ENCODE measurements at regions not wholly inside any gene's neighbourhood (a gene's known extent, or its start where the extent isn't known, plus 50 kb on each side); places are given as distances from the start of the nearest gene placed in this dataset.

- no peak for DNase-seq
Observed at GRCh38 chr10:8577686-8578085, 523.2 kb downstream of the GATA3 start.

GRCh38 chr10:8581521-8582225 lies 527.2 kb downstream of the GATA3 start:
- DNase-seq = no peak

GRCh38 chr10:8583096-8583495 lies 528.6 kb downstream of the GATA3 start:
- no peak for DNase-seq

DNA sequence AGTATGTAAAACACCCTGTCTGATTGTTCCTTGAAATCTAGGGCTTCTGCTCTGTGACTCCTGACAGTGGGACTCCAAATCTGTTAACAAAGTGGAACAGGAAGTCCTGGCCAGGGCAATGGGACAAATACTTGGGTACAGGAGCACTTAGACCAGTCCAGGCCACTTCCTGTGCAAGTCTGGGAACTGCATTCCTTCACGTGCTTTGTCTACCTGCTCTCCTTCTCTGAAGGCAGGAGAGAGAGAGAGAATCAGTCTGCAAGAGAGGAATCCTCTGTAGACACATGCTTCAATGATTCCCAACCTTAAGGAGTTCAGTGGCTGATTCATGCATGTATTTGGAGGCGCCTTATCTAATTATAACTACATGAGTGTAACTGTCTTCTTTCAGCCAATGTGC lies 530.2 kb downstream of the GATA3 start:
- DNase-seq = no peak

DNA sequence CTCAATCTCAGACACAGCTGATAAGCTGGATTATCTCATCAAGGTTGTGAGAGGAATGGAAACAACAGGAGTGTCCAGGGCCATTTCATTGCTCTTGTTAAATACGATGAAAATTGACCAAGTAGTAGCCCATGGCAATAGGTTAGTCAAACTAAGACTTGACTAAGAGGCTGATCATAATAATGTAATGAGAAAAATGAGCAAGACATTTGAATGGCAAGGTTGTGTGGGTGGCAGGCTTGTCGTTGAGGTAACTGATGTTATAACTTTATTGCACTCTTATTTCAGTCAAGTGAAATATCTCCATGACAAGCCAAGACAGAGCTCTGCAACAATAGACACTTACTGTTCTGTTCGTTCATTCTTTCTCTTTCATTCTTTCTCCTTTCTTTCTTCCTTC lies 532.0 kb downstream of the GATA3 start:
- DNase-seq = no peak

GRCh38 chr10:8588135-8588534 lies 533.6 kb downstream of the GATA3 start:
- DNase-seq = no peak

DNA sequence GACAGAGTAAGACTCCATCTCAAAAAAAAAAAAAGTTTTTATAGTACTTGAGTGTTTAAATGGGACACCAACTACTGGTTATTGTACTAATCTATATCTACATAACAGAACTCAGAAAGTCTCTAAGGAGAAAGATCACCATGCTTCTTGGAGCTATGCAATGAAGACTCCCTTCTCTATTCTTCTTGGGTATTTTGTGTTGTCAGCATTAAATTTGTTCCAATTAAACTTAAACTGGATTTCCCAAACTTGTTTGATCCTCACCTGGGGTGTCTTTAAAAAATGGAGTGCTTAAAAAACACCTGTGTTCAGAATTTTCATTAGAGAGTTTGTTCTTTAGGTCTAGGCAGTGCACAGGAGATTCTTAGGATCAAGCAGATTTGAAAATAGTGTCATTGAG lies 536.0 kb downstream of the GATA3 start:
- DNase-seq = no peak

GRCh38 chr10:8591640-8592039 lies 537.2 kb downstream of the GATA3 start:
- no peak for DNase-seq

- DNase-seq = peak in 1 of 2 experiments; percentile 25
Observed at GRCh38 chr10:8594176-8594575, 539.7 kb downstream of the GATA3 start.

- DNase-seq = no peak
Observed at GRCh38 chr10:8594711-8595110, 540.2 kb downstream of the GATA3 start.

- no peak for DNase-seq
Observed at GRCh38 chr10:8595140-8595539, 540.7 kb downstream of the GATA3 start.

- no peak for DNase-seq
Observed at GRCh38 chr10:8596929-8597472, 542.5 kb downstream of the GATA3 start.

GRCh38 chr10:8600192-8600591 lies 545.7 kb downstream of the GATA3 start:
- DNase-seq = no peak

GRCh38 chr10:8602821-8603220 lies 548.3 kb downstream of the GATA3 start:
- no peak for DNase-seq

DNA sequence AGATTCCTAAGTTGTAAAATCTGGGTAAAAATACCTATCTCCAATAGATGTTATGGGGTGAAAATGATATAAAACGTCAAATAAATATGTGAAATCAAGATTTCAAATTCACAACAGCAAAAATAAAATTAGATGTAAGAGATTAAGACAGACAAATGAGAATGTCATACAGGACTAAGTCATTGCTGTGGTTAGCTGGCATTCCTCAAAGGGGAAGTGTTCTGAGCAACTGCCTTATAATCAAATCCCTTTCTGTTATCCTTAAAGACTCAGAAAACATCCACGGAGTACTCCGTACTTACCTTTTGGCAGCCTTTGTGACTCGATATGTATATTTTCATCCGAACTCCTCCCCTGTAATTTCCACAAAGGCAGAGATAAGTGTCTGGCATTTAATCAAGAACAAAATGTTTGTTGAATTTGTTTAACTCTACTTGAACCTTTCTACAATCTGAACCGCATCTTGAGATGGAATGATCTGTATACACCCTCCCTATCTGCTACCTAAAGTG lies 559.6 kb downstream of the GATA3 start:
- no peak for DNase-seq

GRCh38 chr10:8615118-8615517 lies 560.6 kb downstream of the GATA3 start:
- no peak for DNase-seq

DNA sequence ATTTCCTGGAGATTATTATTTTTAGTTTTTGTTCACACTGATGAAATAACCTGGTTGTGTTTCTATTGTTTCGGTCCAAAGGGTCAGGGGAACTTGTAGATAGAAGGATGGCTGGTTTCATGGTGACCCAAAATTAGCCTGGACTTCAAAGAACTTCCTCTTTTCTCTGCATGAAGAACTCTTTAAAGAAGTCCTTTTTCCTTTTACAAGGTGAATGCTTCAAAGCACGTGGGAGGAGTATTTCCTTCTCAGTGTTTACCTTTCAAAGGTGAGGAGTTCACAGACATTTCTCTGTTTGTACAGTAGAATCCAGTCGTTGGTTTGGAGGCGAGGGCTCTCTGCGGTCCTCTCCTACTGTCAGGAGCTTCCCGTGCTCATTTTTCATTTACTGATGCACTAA lies 561.7 kb downstream of the GATA3 start:
- peak in 1 of 2 experiments; percentile 10 for DNase-seq

DNA sequence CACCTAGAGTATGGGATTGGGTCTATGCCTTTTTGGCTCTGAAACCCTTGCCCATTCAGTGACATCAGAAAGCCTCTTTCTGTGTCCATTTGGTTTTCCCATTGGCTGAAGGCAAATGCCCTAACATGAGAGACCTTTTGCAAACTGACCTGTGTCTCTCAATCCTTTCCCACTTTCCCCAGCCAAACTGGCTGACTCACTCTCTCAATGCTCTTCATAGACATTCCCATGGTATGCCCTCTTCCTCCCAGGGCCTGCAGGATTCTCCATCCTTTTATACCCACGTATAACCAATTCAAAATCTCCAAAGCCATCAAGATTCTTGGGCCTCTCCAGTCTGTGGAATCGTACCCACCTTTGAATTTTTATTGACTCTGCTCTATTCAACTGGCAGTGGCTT lies 563.3 kb downstream of the GATA3 start:
- DNase-seq = no peak

- no peak for DNase-seq
Observed at GRCh38 chr10:8618834-8619233, 564.3 kb downstream of the GATA3 start.

DNA sequence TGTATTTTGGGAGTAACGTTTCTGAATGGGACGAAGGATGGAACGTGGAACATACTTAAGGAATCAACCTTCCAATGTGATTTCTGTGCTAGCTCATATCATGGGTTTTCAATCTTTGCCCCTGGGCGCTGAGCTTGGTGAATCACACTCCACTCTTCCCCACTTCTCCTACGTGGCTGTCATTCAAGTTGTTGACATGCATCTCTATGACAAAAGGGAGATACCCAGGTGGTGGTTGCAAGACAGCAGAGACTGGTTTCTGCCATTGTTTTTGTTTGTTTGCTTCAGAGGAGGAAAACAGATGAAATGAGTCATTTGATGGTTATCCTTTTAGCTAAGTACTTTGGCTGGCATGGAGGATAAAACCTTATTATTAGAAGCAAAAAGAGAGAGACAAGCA lies 573.9 kb downstream of the GATA3 start:
- DNase-seq = no peak

DNA sequence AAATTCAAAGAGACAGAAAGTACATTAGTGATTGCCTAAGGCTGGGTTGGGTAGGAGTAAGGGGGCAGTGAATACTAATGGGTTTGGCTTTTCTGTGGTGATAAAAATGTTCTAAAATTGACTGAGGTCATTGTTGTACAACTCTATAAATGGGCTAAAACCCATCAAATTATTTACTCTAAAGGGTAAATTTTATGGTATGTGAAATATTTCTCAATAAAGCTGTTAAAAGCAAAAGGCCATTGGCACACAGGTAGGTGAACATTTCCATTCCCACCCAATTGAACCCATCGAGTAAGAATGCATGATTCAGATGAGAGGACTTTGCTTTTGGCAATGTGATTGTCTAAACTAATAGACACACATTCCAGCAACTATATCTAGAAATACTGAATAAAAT lies 579.4 kb downstream of the GATA3 start:
- DNase-seq = no peak

DNA sequence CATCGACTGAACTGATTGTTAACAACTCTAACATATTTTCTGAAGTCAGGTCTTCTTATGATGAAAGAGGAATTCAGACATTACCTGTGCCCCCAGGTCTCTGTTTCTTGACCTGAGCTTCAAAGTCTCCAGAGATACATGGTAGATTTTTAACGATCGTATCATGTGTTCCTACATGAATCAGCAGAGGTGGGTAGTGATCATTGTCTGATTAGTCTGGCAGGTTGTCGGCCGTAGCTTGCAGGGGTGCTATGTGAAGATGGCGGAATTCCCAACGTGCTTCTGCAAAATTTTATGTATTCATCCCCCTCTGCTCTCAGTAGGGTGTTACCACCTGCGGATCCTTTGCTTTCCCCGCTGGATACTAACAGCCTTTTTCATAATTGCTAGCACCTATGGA lies 581.9 kb downstream of the GATA3 start:
- no peak for DNase-seq

GRCh38 chr10:8637640-8638039 lies 583.2 kb downstream of the GATA3 start:
- DNase-seq = peak in 1 of 2 experiments; percentile 4

GRCh38 chr10:8638088-8638672 lies 583.7 kb downstream of the GATA3 start:
- DNase-seq = no peak

Data from NCI-H526 (cell line).